Vagina (tissue), 2 donors: ENCODE measurements at regions not wholly inside any gene's neighbourhood (a gene's known extent, or its start where the extent isn't known, plus 50 kb on each side); places are given as distances from the start of the nearest gene placed in this dataset.

Experiments
- CTCF ChIP-seq, 3 experiments: fragments of 450-650 bp in 2 of 3; fragments of 200-600 bp in 1 of 3; sonication (generic) in 1 of 3; IDR thresholded peaks; one replicate each; pipeline ENCODE4 v1.5.1; 2017 to 2019; ENCODE audit warnings: antibody characterized with exemption in 3 of 3, mild to moderate bottlenecking in 2 of 3, moderate library complexity in 2 of 3
- POLR2AphosphoS5 ChIP-seq, 2 donors: sonication (generic); formaldehyde crosslinking; IDR thresholded peaks; one replicate each; pipeline ENCODE4 v1.9.0; 2017; ENCODE audit warnings: antibody characterized with exemption in 2 of 2, mild to moderate bottlenecking in 2 of 2, low read depth in 1 of 2; ENCODE audit not compliant: insufficient read depth in 1 of 2

- TF ChIP-seq CTCF (IDR thresholded peaks at IDR 0.05) (no peak), POLR2AphosphoS5 (IDR thresholded peaks at IDR 0.05; ENCODE audit: insufficient read depth in 1 of 2, low read depth in 1 of 2) (no peak)
Observed at GRCh38 chr5:72651779-72652178, 144.6 kb upstream of the ZNF366 start.
